22Rv1 (cell line): ENCODE measurements at regions not wholly inside any gene's neighbourhood (a gene's known extent, or its start where the extent isn't known, plus 50 kb on each side); places are given as distances from the start of the nearest gene placed in this dataset.

ENCODE experiments used
- ZFX ChIP-seq: fragments of 450-650 bp; IDR thresholded peaks from 2 replicates; pipeline ENCODE4 v1.6.1; 2017; ENCODE audit warnings: antibody characterized with exemption, borderline replicate concordance
- TF ChIP-seq, protein P1 (sequence below): fragments of 450-650 bp; IDR thresholded peaks from 2 replicates; pipeline ENCODE4 v1.5.1; 2017; ENCODE audit warnings: mild to moderate bottlenecking

GRCh38 chr18:77657651-77658298, 408.1 kb downstream of the GALR1 start:
- TF ChIP-seq, protein P1, sequence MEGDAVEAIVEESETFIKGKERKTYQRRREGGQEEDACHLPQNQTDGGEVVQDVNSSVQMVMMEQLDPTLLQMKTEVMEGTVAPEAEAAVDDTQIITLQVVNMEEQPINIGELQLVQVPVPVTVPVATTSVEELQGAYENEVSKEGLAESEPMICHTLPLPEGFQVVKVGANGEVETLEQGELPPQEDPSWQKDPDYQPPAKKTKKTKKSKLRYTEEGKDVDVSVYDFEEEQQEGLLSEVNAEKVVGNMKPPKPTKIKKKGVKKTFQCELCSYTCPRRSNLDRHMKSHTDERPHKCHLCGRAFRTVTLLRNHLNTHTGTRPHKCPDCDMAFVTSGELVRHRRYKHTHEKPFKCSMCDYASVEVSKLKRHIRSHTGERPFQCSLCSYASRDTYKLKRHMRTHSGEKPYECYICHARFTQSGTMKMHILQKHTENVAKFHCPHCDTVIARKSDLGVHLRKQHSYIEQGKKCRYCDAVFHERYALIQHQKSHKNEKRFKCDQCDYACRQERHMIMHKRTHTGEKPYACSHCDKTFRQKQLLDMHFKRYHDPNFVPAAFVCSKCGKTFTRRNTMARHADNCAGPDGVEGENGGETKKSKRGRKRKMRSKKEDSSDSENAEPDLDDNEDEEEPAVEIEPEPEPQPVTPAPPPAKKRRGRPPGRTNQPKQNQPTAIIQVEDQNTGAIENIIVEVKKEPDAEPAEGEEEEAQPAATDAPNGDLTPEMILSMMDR = no peak
- TF ChIP-seq ZFX = no peak
